GM12864 (cell line): ENCODE measurements at regions not wholly inside any gene's neighbourhood (a gene's known extent, or its start where the extent isn't known, plus 50 kb on each side); places are given as distances from the start of the nearest gene placed in this dataset.

Source experiments
- DNase-seq: peaks from one replicate; pipeline ENCODE4 v3.0.0-alpha.2; 2011; ENCODE audit warnings: low read depth
- H3K4me3 ChIP-seq: 2 replicates; pipeline ENCODE4 v1.5.1; 2011; ENCODE audit warnings: mild to moderate bottlenecking, low read depth, low read length, control low read depth
- CTCF ChIP-seq: IDR thresholded peaks from 2 replicates; pipeline ENCODE4 v1.5.1; 2011; ENCODE audit warnings: low read depth, mild to moderate bottlenecking, moderate library complexity, low read length, control low read depth, inconsistent platforms; ENCODE audit errors: missing control alignments

- H3K4me3 ChIP-seq: no peak overlapping the region
- no peak for DNase-seq
- no peak for TF ChIP-seq CTCF
Observed at GRCh38 chr12:25759752-25760151, 198.7 kb upstream of the RASSF8 start.

GRCh38 chr12:25761356-25761755, 197.1 kb upstream of the RASSF8 start:
- no peak for TF ChIP-seq CTCF
- no peak overlapping the region for H3K4me3 ChIP-seq
- DNase-seq: no peak

GRCh38 chr12:25764409-25764808, 194.1 kb upstream of the RASSF8 start:
- no peak overlapping the region for H3K4me3 ChIP-seq
- TF ChIP-seq CTCF: no peak
- no peak for DNase-seq

- DNase-seq: no peak
- no peak for TF ChIP-seq CTCF
- no peak overlapping the region for H3K4me3 ChIP-seq
Observed at GRCh38 chr12:25764892-25765291, 193.6 kb upstream of the RASSF8 start.

GRCh38 chr12:25767606-25768005, 190.9 kb upstream of the RASSF8 start:
- DNase-seq: no peak
- TF ChIP-seq CTCF: no peak
- no peak overlapping the region for H3K4me3 ChIP-seq

GRCh38 chr12:25768151-25768550, 190.3 kb upstream of the RASSF8 start:
- no peak for TF ChIP-seq CTCF
- no peak for DNase-seq
- no peak overlapping the region for H3K4me3 ChIP-seq

GRCh38 chr12:25769082-25769945, 189.2 kb upstream of the RASSF8 start:
- TF ChIP-seq CTCF: no peak
- no peak overlapping the region for H3K4me3 ChIP-seq
- no peak for DNase-seq
